ENCODE measurements at regions not wholly inside any gene's neighbourhood (a gene's known extent, or its start where the extent isn't known, plus 50 kb on each side); places are given as distances from the start of the nearest gene placed in this dataset.

- H3K27me3 ChIP-seq (replicated peaks; ENCODE audit: insufficient read depth): no peaks in the 10 kb centered on the region
- H3K36me3 ChIP-seq: no peaks in the 10 kb centered on the region
- intact Hi-C loops (cut with DNase I): no loop called here
- no peak for DNase-seq (ENCODE audit: low spot score)
- no peaks in the 10 kb centered on the region for H3K4me1 ChIP-seq (replicated peaks)
- TF ChIP-seq, protein P1, sequence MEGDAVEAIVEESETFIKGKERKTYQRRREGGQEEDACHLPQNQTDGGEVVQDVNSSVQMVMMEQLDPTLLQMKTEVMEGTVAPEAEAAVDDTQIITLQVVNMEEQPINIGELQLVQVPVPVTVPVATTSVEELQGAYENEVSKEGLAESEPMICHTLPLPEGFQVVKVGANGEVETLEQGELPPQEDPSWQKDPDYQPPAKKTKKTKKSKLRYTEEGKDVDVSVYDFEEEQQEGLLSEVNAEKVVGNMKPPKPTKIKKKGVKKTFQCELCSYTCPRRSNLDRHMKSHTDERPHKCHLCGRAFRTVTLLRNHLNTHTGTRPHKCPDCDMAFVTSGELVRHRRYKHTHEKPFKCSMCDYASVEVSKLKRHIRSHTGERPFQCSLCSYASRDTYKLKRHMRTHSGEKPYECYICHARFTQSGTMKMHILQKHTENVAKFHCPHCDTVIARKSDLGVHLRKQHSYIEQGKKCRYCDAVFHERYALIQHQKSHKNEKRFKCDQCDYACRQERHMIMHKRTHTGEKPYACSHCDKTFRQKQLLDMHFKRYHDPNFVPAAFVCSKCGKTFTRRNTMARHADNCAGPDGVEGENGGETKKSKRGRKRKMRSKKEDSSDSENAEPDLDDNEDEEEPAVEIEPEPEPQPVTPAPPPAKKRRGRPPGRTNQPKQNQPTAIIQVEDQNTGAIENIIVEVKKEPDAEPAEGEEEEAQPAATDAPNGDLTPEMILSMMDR (IDR thresholded peaks at IDR 0.05): no peak
- TF ChIP-seq POLR2A (IDR thresholded peaks at IDR 0.05): no peak
- TF ChIP-seq POLR2AphosphoS5 (IDR thresholded peaks at IDR 0.05): no peak
- H3K9me3 ChIP-seq: no peaks in the 10 kb centered on the region
- WGBS: 81% methylated on average over 4 of the region's 4 CpGs
- H3K27ac ChIP-seq: no peak overlapping the region
- H3K4me3 ChIP-seq: no peak overlapping the region
Observed at GRCh38 chr10:55485827-55486226, 684.8 kb upstream of the PCDH15 start.

DNA sequence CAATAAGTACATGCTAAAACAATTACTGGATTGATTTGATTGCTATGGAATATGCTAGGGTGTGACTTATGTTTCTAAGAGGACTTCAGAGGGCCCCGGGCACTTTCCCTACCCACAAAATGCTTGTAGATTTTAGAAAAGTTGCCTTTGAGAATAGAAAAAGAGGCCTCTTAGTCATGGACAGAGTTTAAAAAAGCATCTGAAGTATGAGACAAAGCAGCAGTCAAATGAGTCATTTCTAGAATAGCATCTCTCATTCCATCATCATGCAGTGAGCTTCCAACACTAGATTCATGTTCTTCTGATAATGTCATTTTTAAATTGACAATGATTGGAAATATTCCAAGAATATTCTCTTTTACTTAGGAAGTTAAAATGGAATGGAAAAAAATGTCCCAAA lies 675.1 kb upstream of the PCDH15 start:
- 95% methylated on average over 1 of the region's 1 CpG for WGBS
- Histone ChIP-seq H3K9me3 (no peaks in the 10 kb centered on the region), H3K4me1 (replicated peaks) (no peaks in the 10 kb centered on the region), H3K27ac (no peak overlapping the region), H3K36me3 (no peaks in the 10 kb centered on the region), H3K4me3 (no peak overlapping the region), H3K27me3 (replicated peaks; ENCODE audit: insufficient read depth) (no peaks in the 10 kb centered on the region)
- no peak for TF ChIP-seq POLR2AphosphoS5 (IDR thresholded peaks at IDR 0.05)
- DNase-seq (ENCODE audit: low spot score): no peak
- intact Hi-C loops (cut with DNase I): no loop called here

DNA sequence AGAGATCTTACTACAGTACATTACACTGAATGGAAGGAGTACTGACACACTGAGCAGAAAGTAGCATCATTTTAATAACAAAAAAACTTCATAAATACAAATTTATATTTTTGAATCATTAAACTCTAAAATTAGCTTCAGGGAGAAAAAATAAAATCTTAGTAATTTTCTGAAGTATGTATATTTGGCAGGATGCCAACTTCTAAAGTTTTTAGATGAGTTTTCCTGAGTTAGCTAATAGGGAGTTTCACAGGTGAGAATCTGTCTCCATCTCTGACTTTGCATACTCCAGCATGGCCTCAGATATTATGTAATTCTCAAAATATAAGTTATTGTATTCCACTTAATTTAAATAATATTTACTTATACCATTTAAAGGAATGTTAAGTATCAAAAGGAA lies 673.2 kb upstream of the PCDH15 start:
- TF ChIP-seq POLR2A (IDR thresholded peaks at IDR 0.05) (no peak), POLR2AphosphoS5 (IDR thresholded peaks at IDR 0.05) (no peak)
- TF ChIP-seq, protein P1 (IDR thresholded peaks at IDR 0.05): no peak
- Histone ChIP-seq H3K9me3 (no peaks in the 10 kb centered on the region), H3K36me3 (no peaks in the 10 kb centered on the region), H3K27ac (no peak overlapping the region), H3K4me3 (no peak overlapping the region), H3K27me3 (replicated peaks; ENCODE audit: insufficient read depth) (no peaks in the 10 kb centered on the region), H3K4me1 (replicated peaks) (no peaks in the 10 kb centered on the region)
- intact Hi-C loops (cut with DNase I): no loop called here
- no peak for DNase-seq (ENCODE audit: low spot score)

GRCh38 chr10:55470840-55471239 lies 669.8 kb upstream of the PCDH15 start:
- intact Hi-C loops (cut with DNase I): no loop called here
- no peaks in the 10 kb centered on the region for H3K36me3 ChIP-seq
- no peak for DNase-seq (ENCODE audit: low spot score)
- H3K9me3 ChIP-seq: no peaks in the 10 kb centered on the region
- no peaks in the 10 kb centered on the region for H3K27me3 ChIP-seq (replicated peaks; ENCODE audit: insufficient read depth)
- H3K27ac ChIP-seq: no peak overlapping the region
- TF ChIP-seq, protein P1 (IDR thresholded peaks at IDR 0.05): no peak
- no peak for TF ChIP-seq POLR2A (IDR thresholded peaks at IDR 0.05)
- no peak for TF ChIP-seq POLR2AphosphoS5 (IDR thresholded peaks at IDR 0.05)
- no peak overlapping the region for H3K4me3 ChIP-seq
- 85% methylated on average over 1 of the region's 1 CpG for WGBS
- no peaks in the 10 kb centered on the region for H3K4me1 ChIP-seq (replicated peaks)

- DNase-seq (ENCODE audit: low spot score): peak; percentile 6
- Histone ChIP-seq H3K36me3 (no peaks in the 10 kb centered on the region), H3K27ac (no peak overlapping the region), H3K4me3 (no peak overlapping the region), H3K27me3 (replicated peaks; ENCODE audit: insufficient read depth) (no peaks in the 10 kb centered on the region), H3K4me1 (replicated peaks) (no peaks in the 10 kb centered on the region), H3K9me3 (no peaks in the 10 kb centered on the region)
- no peak for TF ChIP-seq POLR2AphosphoS5 (IDR thresholded peaks at IDR 0.05)
- TF ChIP-seq POLR2A (IDR thresholded peaks at IDR 0.05): no peak
- TF ChIP-seq, protein P1 (IDR thresholded peaks at IDR 0.05): no peak
- intact Hi-C loops (cut with DNase I): no loop called here
- WGBS: 59% methylated on average over 2 of the region's 2 CpGs
Observed at GRCh38 chr10:55466806-55467504, 665.9 kb upstream of the PCDH15 start.

All from prostate gland (tissue), 2 donors.